ENCODE measurements at regions not wholly inside any gene's neighbourhood (a gene's known extent, or its start where the extent isn't known, plus 50 kb on each side); places are given as distances from the start of the nearest gene placed in this dataset.

GRCh38 chr3:159169828-159170227 is 368.0 kb downstream of the MFSD1 start:
- no peak for FAIRE-seq
- TF ChIP-seq POLR2A (IDR thresholded peaks at IDR 0.05; ENCODE audit: low read depth, low read length) = no peak
- TF ChIP-seq TAF1 (IDR thresholded peaks at IDR 0.05; ENCODE audit: low read depth, low read length) = no peak
- TF ChIP-seq POLR2AphosphoS5 (IDR thresholded peaks at IDR 0.05; ENCODE audit: low read depth, low read length) = no peak
- no peak for TF ChIP-seq SPI1 (IDR thresholded peaks at IDR 0.05; ENCODE audit: low read depth, low read length)
- TF ChIP-seq POU2F2 (IDR thresholded peaks at IDR 0.05; ENCODE audit: low read depth, low read length) = no peak
- no peak for TF ChIP-seq PAX5 (IDR thresholded peaks at IDR 0.05; ENCODE audit: insufficient read depth, low read length, severe bottlenecking)
- no peak for DNase-seq (ENCODE audit: insufficient read length, low spot score)

GRCh38 chr3:159170436-159171003 is 368.7 kb downstream of the MFSD1 start:
- no peak for DNase-seq (ENCODE audit: insufficient read length, low spot score)
- no peak for FAIRE-seq
- no peak for TF ChIP-seq POLR2AphosphoS5 (IDR thresholded peaks at IDR 0.05; ENCODE audit: low read depth, low read length)

GRCh38 chr3:159171333-159171732 is 369.5 kb downstream of the MFSD1 start:
- no peak for FAIRE-seq
- TF ChIP-seq SPI1 (IDR thresholded peaks at IDR 0.05; ENCODE audit: low read depth, low read length) (no peak), POU2F2 (IDR thresholded peaks at IDR 0.05; ENCODE audit: low read depth, low read length) (no peak), POLR2A (IDR thresholded peaks at IDR 0.05; ENCODE audit: low read depth, low read length) (no peak), POLR2AphosphoS5 (IDR thresholded peaks at IDR 0.05; ENCODE audit: low read depth, low read length) (no peak), TAF1 (IDR thresholded peaks at IDR 0.05; ENCODE audit: low read depth, low read length) (no peak), PAX5 (IDR thresholded peaks at IDR 0.05; ENCODE audit: insufficient read depth, low read length, severe bottlenecking) (no peak)
- no peak for DNase-seq (ENCODE audit: insufficient read length, low spot score)

GRCh38 chr3:159172473-159172872 is 370.6 kb downstream of the MFSD1 start:
- TF ChIP-seq TAF1 (IDR thresholded peaks at IDR 0.05; ENCODE audit: low read depth, low read length) (no peak), POU2F2 (IDR thresholded peaks at IDR 0.05; ENCODE audit: low read depth, low read length) (no peak), SPI1 (IDR thresholded peaks at IDR 0.05; ENCODE audit: low read depth, low read length) (no peak), POLR2A (IDR thresholded peaks at IDR 0.05; ENCODE audit: low read depth, low read length) (no peak), PAX5 (IDR thresholded peaks at IDR 0.05; ENCODE audit: insufficient read depth, low read length, severe bottlenecking) (no peak), POLR2AphosphoS5 (IDR thresholded peaks at IDR 0.05; ENCODE audit: low read depth, low read length) (no peak)
- DNase-seq (ENCODE audit: insufficient read length, low spot score) (no peak), FAIRE-seq (no peak)

- DNase-seq (ENCODE audit: insufficient read length, low spot score) = no peak
- FAIRE-seq = no peak
Observed at GRCh38 chr3:159174715-159175692, 373.1 kb downstream of the MFSD1 start.

GRCh38 chr3:159178209-159178897 is 376.5 kb downstream of the MFSD1 start:
- no peak for FAIRE-seq
- TF ChIP-seq POU2F2 (IDR thresholded peaks at IDR 0.05; ENCODE audit: low read depth, low read length) (no peak), SPI1 (IDR thresholded peaks at IDR 0.05; ENCODE audit: low read depth, low read length) (no peak), POLR2A (IDR thresholded peaks at IDR 0.05; ENCODE audit: low read depth, low read length) (no peak), POLR2AphosphoS5 (IDR thresholded peaks at IDR 0.05; ENCODE audit: low read depth, low read length) (no peak), TAF1 (IDR thresholded peaks at IDR 0.05; ENCODE audit: low read depth, low read length) (no peak), PAX5 (IDR thresholded peaks at IDR 0.05; ENCODE audit: insufficient read depth, low read length, severe bottlenecking) (no peak)

More at GRCh38 chr3:159174715-159175692, 373.1 kb downstream of the MFSD1 start:
- no peak for TF ChIP-seq TAF1 (IDR thresholded peaks at IDR 0.05; ENCODE audit: low read depth, low read length)
- TF ChIP-seq SPI1 (IDR thresholded peaks at IDR 0.05; ENCODE audit: low read depth, low read length) = no peak
- TF ChIP-seq POLR2AphosphoS5 (IDR thresholded peaks at IDR 0.05; ENCODE audit: low read depth, low read length) = no peak
- TF ChIP-seq POLR2A (IDR thresholded peaks at IDR 0.05; ENCODE audit: low read depth, low read length) = no peak
- no peak for TF ChIP-seq PAX5 (IDR thresholded peaks at IDR 0.05; ENCODE audit: insufficient read depth, low read length, severe bottlenecking)
- no peak for TF ChIP-seq POU2F2 (IDR thresholded peaks at IDR 0.05; ENCODE audit: low read depth, low read length)

GRCh38 chr3:159182961-159183360 is 381.1 kb downstream of the MFSD1 start:
- DNase-seq (ENCODE audit: insufficient read length, low spot score) (no peak), FAIRE-seq (no peak)
- TF ChIP-seq POU2F2 (IDR thresholded peaks at IDR 0.05; ENCODE audit: low read depth, low read length) (no peak), POLR2AphosphoS5 (IDR thresholded peaks at IDR 0.05; ENCODE audit: low read depth, low read length) (no peak), POLR2A (IDR thresholded peaks at IDR 0.05; ENCODE audit: low read depth, low read length) (no peak), TAF1 (IDR thresholded peaks at IDR 0.05; ENCODE audit: low read depth, low read length) (no peak), PAX5 (IDR thresholded peaks at IDR 0.05; ENCODE audit: insufficient read depth, low read length, severe bottlenecking) (no peak), SPI1 (IDR thresholded peaks at IDR 0.05; ENCODE audit: low read depth, low read length) (no peak)

More at GRCh38 chr3:159178209-159178897, 376.5 kb downstream of the MFSD1 start:
- DNase-seq (ENCODE audit: insufficient read length, low spot score) = no peak

- DNase-seq (ENCODE audit: insufficient read length, low spot score) (peak; percentile 14), FAIRE-seq (peak; percentile 5)
- TF ChIP-seq SPI1 (IDR thresholded peaks at IDR 0.05; ENCODE audit: low read depth, low read length) = peak; percentile 89
- no peak for TF ChIP-seq POLR2A (IDR thresholded peaks at IDR 0.05; ENCODE audit: low read depth, low read length)
Observed at GRCh38 chr3:159185443-159186050, 383.7 kb downstream of the MFSD1 start.

GRCh38 chr3:159186581-159186980 is 384.7 kb downstream of the MFSD1 start:
- peak; percentile 86 for FAIRE-seq
- no peak for TF ChIP-seq POU2F2 (IDR thresholded peaks at IDR 0.05; ENCODE audit: low read depth, low read length)
- peak; percentile 12 for DNase-seq (ENCODE audit: insufficient read length, low spot score)
